ENCODE measurements at regions not wholly inside any gene's neighbourhood (a gene's known extent, or its start where the extent isn't known, plus 50 kb on each side); places are given as distances from the start of the nearest gene placed in this dataset.
A peak's percentile ranks its signal among the peaks of the same experiment; 100 is the strongest.

DNA sequence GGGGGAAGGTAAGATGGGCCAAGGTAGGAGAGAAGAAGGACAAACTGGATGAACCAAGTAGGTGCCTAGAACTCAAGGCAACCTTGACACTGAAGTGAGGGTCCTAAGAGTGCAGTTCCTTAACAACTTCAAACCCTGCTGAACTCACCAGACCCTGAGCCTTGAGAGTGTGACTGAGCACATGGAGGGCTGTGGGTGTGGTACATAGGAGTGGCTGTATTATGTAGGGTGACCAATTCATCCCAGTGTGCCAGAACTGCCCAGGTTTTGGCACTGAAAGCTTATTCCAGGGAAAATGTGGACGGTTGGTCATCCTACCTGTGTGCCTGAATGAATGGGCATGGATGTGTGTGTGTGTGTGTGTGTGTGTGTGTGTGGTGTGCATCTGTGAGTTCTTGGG is 281.8 kb downstream of the DHX35 start:
- no peak for DNase-seq (ENCODE audit: low read depth in 2 of 2)

GRCh38 chr20:39242614-39243013 is 280.5 kb downstream of the DHX35 start:
- no peak for DNase-seq (ENCODE audit: low read depth in 2 of 2)

DNA sequence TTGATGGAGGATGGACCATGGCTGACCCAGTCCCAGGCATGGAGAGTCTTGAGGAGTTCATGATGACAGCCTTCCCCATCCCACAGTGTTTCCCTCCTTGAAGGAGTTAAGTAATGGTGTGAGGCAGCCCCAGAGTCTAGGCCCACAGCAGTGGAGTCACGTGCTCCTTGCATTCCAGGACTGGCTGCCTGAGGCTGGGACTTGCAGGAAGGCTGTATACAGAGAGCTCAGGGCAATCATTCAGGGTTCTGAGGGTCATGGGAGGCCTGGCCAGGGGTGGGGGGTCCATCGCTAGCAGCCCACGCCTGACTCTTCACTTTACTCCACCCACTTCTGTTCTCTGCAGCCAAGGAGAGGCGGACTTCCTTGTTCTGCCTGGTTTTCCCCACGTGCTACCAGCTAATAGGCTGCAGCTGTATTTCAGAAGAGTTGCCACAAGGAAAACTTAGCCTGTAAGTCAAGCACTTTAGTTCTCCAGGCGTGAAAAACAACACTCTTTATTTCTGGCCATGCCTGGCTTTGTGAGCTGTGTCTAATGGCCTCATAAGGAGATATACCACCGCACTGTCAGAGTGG is 272.5 kb downstream of the DHX35 start:
- DNase-seq (ENCODE audit: low read depth in 2 of 2): no peak

GRCh38 chr20:39233755-39234154 is 271.6 kb downstream of the DHX35 start:
- no peak for DNase-seq (ENCODE audit: low read depth in 2 of 2)

DNA sequence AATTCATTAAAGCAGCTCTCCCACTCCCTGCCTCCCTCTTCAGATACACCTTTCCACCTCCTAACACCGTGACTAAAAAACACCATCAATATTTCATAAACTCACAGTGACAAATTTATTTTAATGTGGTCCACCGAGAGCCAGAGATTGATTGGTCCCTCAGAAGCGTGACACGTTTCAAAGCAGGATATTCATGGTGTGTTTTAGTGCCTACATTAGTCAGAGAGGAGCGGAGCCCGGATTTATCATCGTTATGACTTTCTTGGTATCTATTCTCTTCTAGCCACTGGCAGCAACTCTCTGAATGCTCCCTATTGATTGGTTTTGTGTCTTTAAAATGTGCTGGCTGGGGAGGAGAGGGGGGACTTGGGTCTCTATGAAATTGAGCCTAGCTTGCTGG is 265.3 kb downstream of the DHX35 start:
- DNase-seq (ENCODE audit: low read depth in 2 of 2): no peak

DNA sequence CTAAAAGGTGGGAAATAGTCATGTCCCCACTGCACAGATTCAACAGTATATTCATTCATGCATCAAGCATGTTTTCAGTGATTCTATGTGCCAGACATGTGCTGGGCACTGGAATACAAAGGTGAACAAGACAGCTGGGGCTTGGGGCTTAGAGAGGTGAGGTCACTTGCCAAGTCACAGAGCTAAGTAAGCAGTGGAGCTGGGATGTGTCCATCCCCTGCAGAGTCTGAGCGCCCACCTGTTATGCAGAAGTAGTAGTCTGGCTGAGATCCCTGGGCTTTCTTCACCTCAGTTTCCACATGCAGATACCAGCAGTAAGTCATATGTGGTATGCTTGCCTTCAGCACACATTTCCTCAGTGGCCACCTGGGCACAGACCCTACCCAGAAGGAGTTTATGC is 263.8 kb downstream of the DHX35 start:
- no peak for DNase-seq (ENCODE audit: low read depth in 2 of 2)

GRCh38 chr20:39225536-39225935 is 263.4 kb downstream of the DHX35 start:
- DNase-seq (ENCODE audit: low read depth in 2 of 2): no peak

GRCh38 chr20:39222101-39222500 is 260.0 kb downstream of the DHX35 start:
- DNase-seq (ENCODE audit: low read depth in 2 of 2): no peak

- no peak for DNase-seq (ENCODE audit: low read depth in 2 of 2)
Observed at GRCh38 chr20:39216195-39216594, 254.1 kb downstream of the DHX35 start.

DNA sequence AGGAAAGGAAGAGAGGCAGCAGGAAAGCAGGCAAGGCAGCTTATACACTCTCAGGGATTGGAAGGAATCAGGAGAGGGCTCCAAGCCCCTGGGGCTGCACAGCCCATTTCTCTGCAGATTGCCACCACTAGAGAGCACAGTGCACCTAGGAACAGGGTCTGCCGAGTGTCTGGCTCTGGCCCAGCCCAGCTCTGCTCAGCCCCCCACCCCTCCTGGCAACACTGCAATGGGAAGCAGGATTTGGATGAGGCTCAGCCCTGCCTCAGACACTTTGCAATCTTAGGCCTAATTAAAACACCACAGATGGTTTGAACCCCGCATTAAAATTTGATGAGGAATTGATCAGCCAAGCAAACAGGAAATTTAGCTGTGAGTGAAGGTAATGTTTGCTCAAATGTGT is 252.7 kb downstream of the DHX35 start:
- DNase-seq (ENCODE audit: low read depth in 2 of 2): no peak

GRCh38 chr20:39213476-39214145 is 251.5 kb downstream of the DHX35 start:
- no peak for DNase-seq (ENCODE audit: low read depth in 2 of 2)

DNA sequence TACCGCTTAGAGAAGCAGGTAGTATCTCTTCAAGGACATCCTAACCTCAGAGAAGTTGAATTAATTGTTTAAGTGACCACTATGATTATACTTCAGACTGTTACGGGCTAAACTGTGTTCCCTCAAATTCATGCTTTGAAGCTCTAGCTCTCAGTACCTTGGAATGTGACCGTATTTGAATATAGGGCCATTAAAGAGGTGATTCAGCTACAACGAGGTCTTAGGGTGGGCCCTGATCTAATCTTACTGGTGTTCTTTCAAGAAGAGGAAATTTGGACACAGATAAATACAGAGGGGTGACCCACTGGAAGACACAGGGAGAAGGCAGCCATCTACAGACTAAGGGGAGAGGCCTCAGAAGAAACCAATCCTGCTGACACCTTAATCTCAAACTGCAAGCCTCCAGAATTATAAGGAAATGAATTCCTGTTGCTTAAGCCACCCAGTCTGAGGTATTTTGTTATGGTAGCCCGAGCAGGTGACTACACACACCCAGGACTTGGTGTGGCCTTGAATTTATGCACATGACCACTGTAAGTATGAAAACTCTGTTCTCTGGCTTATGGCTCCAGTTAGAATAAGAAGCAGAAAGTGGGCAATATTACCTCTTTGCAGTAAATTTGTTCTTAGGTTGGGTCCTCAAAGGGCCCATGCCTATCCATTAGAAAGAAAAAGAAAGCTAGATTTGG is 249.1 kb downstream of the DHX35 start:
- no peak for DNase-seq (ENCODE audit: low read depth in 2 of 2)

DNA sequence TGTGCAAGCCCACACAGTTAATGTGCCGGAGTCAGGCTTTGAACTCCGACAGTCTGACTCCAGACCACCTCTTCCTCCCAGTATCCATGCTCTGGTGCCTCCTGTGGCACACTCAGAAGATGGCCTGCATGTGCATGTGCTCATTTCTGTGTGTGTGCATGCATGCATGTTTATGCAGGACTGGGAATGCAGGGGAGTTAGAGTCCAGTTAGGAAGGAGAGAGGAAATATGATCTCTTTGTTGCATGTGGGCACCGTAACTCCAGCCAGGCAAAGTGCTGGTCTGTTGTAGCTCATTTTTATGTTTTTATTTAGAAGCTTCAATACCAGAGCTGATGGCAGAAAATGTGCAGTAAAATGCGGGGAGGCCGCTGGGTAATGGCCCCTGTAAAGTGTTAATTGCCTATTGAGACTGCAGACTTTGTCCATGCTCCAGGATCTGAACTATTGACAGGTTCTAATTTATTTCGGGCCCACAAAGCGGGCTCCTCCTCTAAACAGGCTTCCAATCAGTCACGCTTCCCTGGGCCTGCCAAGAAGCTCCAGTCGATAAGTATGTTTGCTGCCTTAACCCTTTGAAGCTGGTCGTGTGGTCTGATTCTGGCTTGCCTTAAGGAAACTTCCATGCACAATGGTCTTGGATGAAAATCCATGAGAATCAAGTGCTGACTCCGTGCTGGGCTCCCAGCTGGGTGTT is 248.3 kb downstream of the DHX35 start:
- no peak for DNase-seq (ENCODE audit: low read depth in 2 of 2)

DNA sequence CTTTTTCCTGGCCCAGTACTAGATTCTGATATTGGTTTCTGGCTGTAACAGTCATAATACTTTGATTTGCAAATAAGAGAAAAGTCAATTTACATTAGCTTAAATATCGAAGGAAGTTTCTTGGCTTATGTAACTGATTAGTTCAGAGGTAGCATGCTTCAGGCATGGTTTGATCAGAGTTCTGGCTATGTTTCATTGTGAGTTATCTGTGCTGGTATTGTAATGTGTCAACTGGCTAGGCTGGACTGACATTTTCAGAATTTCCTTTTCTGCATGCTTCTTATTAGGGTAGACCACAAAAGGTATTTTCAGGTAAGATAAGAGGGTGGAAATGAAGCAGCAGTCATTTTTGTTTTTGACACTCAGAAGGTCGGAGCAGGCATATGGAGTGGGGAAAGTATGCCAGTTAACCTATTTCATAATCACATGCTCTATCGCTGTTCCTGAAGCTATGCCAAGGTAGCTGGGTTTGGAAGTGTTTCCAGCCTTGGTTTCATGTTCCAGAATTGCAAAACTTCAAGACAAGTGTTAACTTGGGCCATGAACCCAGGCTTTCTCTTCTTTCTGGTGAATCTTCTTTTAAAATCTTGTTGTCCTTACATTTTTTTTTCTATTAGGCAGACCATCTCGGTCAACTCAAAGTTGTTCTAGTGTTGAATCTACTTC is 244.9 kb downstream of the DHX35 start:
- DNase-seq (ENCODE audit: low read depth in 2 of 2): no peak

GRCh38 chr20:39195582-39196021 is 233.5 kb downstream of the DHX35 start:
- DNase-seq (ENCODE audit: low read depth in 2 of 2): no peak

GRCh38 chr20:39190666-39191570 is 228.8 kb downstream of the DHX35 start:
- DNase-seq (ENCODE audit: low read depth in 2 of 2): peak in 1 of 2 experiments; percentile 2

DNA sequence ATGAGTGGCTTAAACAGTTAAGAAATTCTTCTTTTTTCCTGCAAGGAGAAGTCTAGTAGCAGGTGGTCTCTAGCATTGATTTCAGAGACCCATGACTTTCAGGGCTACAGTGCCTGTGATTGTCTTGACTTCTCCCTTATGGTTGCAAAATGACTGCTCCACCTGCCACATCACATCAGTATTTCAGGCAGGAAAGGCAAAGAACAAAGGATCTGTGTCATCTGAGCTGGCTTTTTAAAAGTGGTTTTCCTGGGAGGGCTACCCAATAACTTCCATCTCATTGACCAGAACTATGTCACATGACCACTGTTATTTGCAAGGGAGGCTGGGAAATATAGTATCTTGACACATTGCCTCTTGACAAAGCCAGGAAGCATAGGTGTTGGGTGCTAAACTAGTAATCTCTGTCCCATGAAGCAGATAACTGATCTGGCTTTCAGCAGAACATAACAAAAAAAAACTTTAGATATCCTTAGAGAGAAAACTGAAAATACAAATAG is 226.2 kb downstream of the DHX35 start:
- DNase-seq (ENCODE audit: low read depth in 2 of 2): no peak

DNA sequence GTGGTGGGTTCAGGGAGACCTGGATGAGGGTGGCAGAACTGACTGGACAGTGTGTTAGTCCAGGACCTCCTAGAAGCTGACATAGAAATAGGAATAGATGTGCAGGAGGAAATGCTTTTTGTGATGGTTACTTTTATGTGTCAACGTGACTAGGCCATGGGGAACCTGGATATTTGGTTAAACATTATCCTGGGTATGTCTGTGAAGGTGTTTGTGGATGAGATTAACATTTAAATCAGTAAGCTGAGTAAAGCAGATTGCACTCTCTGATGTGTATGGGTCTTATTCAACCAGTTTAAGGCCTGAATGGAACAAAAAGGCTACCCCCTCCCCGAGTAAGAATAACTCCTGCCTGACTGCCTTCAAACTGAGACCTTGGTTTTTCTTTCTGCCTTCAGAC is 219.3 kb downstream of the DHX35 start:
- no peak for DNase-seq (ENCODE audit: low read depth in 2 of 2)

DNA sequence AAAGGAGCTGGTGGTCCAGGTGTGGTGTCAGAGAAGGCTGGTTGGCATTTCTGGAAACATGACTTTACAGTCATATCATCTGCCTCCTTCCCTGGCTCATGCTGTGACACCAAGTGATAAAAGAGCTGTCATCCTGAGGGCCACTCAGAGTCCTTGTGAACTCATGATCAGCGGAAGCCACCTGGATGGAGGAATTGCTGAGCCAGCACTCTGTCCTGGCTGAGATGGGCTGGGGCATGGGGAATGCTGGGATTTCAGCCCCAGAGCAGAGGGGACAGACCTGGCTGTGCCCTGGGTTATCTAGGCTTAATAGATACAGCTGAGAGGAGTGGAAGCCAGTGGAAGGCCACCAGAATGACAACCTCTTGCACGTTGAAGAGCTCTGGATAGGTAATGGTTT is 214.3 kb downstream of the DHX35 start:
- no peak for DNase-seq (ENCODE audit: low read depth in 2 of 2)

GRCh38 chr20:39170896-39171463 is 208.8 kb downstream of the DHX35 start:
- DNase-seq (ENCODE audit: low read depth in 2 of 2): no peak

All from fibroblast of skin of left quadriceps (primary cell).